HG02884 (cell line): ENCODE measurements at regions not wholly inside any gene's neighbourhood (a gene's known extent, or its start where the extent isn't known, plus 50 kb on each side); places are given as distances from the start of the nearest gene placed in this dataset.

Source experiments
- ATAC-seq: cut with Tn5 transposase; IDR thresholded peaks from one replicate; pipeline ENCODE4 v1.9.1; 2021; ENCODE audit warnings: mild to moderate bottlenecking, moderate library complexity; ENCODE audit not compliant: unreplicated experiment

DNA sequence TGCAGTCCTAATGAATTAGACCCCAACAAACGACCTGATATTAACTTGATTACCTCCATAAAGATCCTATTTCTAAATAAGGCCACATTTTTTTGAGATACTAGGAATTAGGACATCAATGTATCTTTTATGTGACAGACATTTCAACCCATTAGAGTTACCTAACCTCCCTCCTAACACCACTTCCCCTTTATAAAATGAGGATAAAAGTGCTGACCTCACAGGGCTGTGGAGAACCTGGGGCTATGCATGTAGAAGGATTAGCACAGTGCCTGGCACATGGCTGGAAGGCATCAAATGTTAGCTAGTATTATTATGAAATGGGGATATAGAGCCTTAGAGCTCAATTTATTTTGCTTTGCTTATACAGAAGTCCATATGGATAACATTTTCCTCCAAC lies 53.5 kb upstream of the LRRN1 start:
- ATAC-seq: no peak

DNA sequence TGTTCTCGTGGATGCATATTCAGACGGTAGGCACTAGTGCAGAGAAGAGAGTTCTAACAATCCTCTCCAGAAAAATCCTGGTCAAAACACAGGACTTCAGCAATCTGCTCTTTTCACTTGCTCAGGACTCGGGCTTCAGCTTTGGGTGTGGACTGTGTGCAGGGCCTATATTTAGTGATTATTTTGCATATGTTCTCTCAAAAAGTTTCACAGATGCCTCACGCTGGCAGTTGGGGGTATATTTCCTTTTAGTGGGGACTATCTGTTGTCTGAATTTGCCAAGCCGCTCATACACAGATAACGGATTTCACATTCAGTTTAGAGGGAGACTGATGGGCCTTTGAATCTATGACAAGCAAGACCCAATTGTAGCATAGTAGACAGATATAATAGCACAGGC lies 54.4 kb upstream of the LRRN1 start:
- peak; percentile 76 for ATAC-seq

- no peak for ATAC-seq
These were observed 55.5 kb upstream of the LRRN1 start for GRCh38 chr3:3743754-3744153.

DNA sequence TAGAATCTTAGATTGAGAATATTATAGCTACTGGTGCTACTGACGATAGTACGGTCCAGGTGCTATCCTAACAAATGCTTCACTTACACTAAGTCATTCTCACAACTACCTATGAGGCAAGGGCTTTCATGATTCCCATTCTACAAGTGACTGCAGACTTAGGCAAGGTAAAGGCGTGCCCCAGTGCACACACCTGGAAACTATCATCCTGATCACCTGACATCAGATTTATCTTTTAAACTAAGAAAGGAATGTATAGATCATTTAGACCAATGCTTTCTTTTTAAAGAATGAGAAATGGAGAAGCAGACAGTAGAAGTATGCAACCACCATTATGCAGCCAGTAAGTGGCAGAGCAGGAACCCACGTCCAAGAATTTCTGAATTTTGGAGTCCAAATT lies 59.2 kb upstream of the LRRN1 start:
- no peak for ATAC-seq

GRCh38 chr3:3739330-3740060 lies 59.7 kb upstream of the LRRN1 start:
- no peak for ATAC-seq

GRCh38 chr3:3737531-3737930 lies 61.7 kb upstream of the LRRN1 start:
- no peak for ATAC-seq

- no peak for ATAC-seq
These were observed 63.3 kb upstream of the LRRN1 start for GRCh38 chr3:3735919-3736318.

GRCh38 chr3:3734881-3735280 lies 64.3 kb upstream of the LRRN1 start:
- ATAC-seq: no peak

DNA sequence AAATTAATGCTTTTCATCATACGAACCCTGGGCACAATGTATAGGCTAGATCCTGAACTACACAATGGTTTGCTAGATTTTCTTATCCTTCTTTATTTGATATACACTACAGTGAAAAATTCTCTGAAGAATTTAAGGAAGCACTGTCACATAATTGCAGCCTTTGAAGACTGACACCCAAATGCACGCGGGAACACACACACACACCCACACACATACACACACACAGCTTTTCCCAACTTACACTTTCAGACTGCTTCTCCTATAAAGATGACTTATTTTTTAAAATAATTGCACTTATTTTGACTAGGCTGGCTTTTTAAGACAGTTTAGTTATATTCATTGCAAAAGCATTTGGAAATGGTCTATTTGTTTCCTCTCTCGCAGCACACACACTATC lies 70.0 kb upstream of the LRRN1 start:
- ATAC-seq: no peak

DNA sequence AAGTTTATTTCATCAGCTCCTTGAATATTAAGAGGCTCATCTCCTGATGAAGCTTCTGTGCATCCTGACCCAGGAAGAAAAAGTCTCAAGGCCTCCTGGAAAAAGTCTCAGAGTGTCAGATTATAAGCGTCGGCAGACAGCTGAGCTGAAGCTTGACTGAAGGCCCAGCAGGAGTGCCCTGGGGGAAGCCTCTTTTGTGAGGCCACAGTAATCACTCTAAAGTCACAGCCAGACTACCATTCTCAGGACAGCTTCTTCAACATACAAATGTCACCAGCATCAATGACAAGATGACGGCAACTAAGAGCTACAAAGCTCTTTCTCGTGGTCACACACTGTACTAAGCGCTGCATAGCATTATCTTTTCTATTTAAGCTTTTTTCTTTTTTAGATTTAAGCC lies 72.7 kb upstream of the LRRN1 start:
- ATAC-seq: no peak

- no peak for ATAC-seq
These were observed 84.7 kb upstream of the LRRN1 start for GRCh38 chr3:3714572-3714971.

GRCh38 chr3:3712971-3713370 lies 86.3 kb upstream of the LRRN1 start:
- no peak for ATAC-seq

GRCh38 chr3:3708769-3709115 lies 90.5 kb upstream of the LRRN1 start:
- no peak for ATAC-seq

- ATAC-seq: no peak
These were observed 91.1 kb upstream of the LRRN1 start for GRCh38 chr3:3707858-3708768.

GRCh38 chr3:3705090-3705775 lies 94.0 kb upstream of the LRRN1 start:
- ATAC-seq: no peak

DNA sequence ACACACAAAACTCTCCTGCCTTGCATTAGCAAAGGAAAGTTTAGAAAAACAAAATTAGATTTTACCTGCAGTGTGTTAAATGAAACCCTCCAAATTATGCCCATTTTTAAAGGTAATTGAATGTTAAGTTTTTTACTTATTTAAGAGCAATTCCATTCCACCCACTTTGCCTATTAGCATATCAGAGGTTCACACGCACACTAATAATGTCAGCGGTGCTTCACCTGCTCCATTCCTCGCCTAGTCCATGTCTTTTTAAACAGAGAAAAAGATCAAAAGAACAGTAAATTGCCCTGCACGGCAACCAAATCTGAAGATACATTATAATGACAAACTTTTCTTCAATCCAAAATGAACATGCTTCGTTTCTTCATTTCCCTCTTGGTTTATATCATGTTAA lies 97.3 kb upstream of the LRRN1 start:
- no peak for ATAC-seq

- no peak for ATAC-seq
These were observed 99.2 kb upstream of the LRRN1 start for GRCh38 chr3:3699816-3700633.

DNA sequence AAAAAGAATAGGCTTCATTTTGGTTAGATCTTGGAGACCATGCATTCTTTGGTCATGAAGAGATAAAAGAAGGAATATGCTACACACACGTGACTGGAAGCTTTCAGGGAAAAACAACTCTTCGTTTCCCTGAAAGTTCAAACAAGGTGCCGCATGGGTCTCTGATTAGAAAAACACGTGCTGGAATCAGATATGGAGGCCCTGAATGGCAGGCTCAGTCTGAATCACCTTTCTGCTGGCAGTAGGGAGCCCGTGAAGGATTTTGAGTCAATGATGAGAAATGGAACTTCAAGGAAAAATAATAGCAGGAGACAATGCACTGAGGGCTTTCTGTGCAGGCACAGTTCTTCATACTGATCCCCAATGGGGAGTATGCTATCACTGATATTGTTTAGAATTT lies 99.8 kb upstream of the LRRN1 start:
- ATAC-seq: no peak

DNA sequence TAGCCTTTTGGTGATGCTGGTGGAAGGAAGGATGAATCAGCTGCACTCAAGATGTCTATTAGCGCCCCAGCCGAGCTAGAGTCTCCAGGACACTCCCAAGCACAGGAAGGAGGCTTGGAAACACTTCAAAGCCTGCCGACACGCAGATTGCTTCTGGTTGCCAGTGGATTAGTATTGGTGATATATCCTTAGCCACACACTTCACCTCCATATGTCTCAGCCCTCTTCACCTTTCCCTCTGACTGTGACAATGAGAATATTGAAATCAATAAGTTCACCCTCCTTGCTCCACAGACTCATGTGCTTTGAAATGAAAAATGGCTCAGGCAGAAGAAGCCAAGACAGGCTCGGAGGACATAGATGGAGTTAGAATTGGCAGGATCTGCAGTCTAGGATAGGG lies 102.9 kb upstream of the LRRN1 start:
- ATAC-seq: no peak

DNA sequence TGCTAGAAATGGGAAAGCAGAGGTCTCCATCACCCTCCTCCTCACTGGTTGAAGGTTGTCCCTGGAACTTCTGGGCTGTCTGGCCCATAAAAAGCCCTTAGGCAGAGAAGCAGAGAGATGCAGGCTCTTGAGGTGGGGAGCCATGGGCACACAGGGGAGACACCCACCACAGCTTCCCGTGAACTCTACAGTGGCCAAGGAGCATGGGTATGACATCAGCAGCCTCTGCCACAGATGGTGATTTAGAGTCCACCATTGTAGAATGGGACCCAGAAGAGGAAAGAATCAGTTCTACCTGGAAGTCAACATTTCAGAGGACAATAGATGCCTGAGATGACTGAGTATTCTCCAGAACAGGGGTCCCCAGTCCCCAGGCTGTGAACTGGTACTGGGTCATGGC lies 105.6 kb upstream of the LRRN1 start:
- ATAC-seq: no peak
